GM23248 (cell line): ENCODE measurements at regions not wholly inside any gene's neighbourhood (a gene's known extent, or its start where the extent isn't known, plus 50 kb on each side); places are given as distances from the start of the nearest gene placed in this dataset.

Experiments
- DNase-seq: peaks from one replicate; pipeline ENCODE4 v3.0.0-alpha.2; 2015
- H2AFZ ChIP-seq: fragments of 200-600 bp; sonication (generic); 2 replicates; pipeline ENCODE4 v1.6.1; 2016; ENCODE audit warnings: antibody characterized with exemption
- H3F3A ChIP-seq: fragments of 200-600 bp; sonication (generic); 2 replicates; pipeline ENCODE4 v1.6.1; 2016; ENCODE audit warnings: mild to moderate bottlenecking, antibody characterized with exemption, mixed run types; ENCODE audit not compliant: insufficient read depth
- H3K27ac ChIP-seq: fragments of 200-600 bp; sonication (generic); 2 replicates; pipeline ENCODE4 v1.5.1; 2016; ENCODE audit warnings: mild to moderate bottlenecking
- H3K27me3 ChIP-seq: fragments of 200-600 bp; sonication (generic); replicated peaks from 2 replicates; pipeline ENCODE4 v1.6.1; 2016; ENCODE audit warnings: mild to moderate bottlenecking; ENCODE audit not compliant: insufficient read depth
- H3K36me3 ChIP-seq: fragments of 200-600 bp; sonication (generic); 2 replicates; pipeline ENCODE4 v1.6.1; 2016; ENCODE audit warnings: low read depth, mild to moderate bottlenecking
- H3K4me1 ChIP-seq: fragments of 200-600 bp; sonication (generic); 2 replicates; pipeline ENCODE4 v1.6.1; 2016; ENCODE audit warnings: mild to moderate bottlenecking; ENCODE audit not compliant: insufficient read depth
- H3K4me2 ChIP-seq: fragments of 200-600 bp; sonication (generic); one replicate; pipeline ENCODE4 v1.6.1; 2016; ENCODE audit warnings: mild to moderate bottlenecking; ENCODE audit not compliant: unreplicated experiment
- H3K4me3 ChIP-seq: fragments of 200-600 bp; sonication (generic); 2 replicates; pipeline ENCODE4 v1.5.1; 2016; ENCODE audit warnings: mild to moderate bottlenecking
- H3K79me2 ChIP-seq: fragments of 200-600 bp; sonication (generic); 2 replicates; pipeline ENCODE4 v1.6.1; 2016; ENCODE audit warnings: mild to moderate bottlenecking; ENCODE audit not compliant: insufficient read depth
- H3K9ac ChIP-seq: fragments of 200-600 bp; sonication (generic); 2 replicates; pipeline ENCODE4 v1.6.1; 2016; ENCODE audit warnings: mild to moderate bottlenecking
- H3K9me2 ChIP-seq: fragments of 200-600 bp; sonication (generic); 2 replicates; pipeline ENCODE4 v1.6.1; 2016; ENCODE audit warnings: mixed run types, mild to moderate bottlenecking, moderate library complexity; ENCODE audit not compliant: insufficient read depth
- H3K9me3 ChIP-seq: fragments of 200-600 bp; sonication (generic); one replicate; pipeline ENCODE4 v1.6.1; 2017; ENCODE audit warnings: low read depth
- H4K20me1 ChIP-seq: fragments of 200-600 bp; sonication (generic); 2 replicates; pipeline ENCODE4 v1.6.0; 2016; ENCODE audit not compliant: insufficient read depth
- EZH2 ChIP-seq: fragments of 200-600 bp; sonication (generic); IDR thresholded peaks from 2 replicates; pipeline ENCODE4 v1.6.1; 2018; ENCODE audit warnings: antibody characterized with exemption, mild to moderate bottlenecking; ENCODE audit not compliant: insufficient read depth, poor library complexity, severe bottlenecking
- EZH2phosphoT487 ChIP-seq: fragments of 200-600 bp; sonication (generic); IDR thresholded peaks from 2 replicates; pipeline ENCODE4 v1.6.1; 2018; ENCODE audit warnings: antibody characterized with exemption, moderate library complexity, mild to moderate bottlenecking, low read depth; ENCODE audit not compliant: insufficient read depth
- WGBS, 2 experiments: methylation state at CpG; one replicate each; pipeline ENCODE4 v1.1.6; 2015 to 2017; ENCODE audit warnings: low lambda C conversion rate in 2 of 2, low coverage in 1 of 2; ENCODE audit errors: missing lambda C conversion rate in 2 of 2; 5-methylcytosine and 5-hydroxymethylcytosine counted together
- in situ Hi-C: fragments of 300-500 bp; cut with MboI; formaldehyde crosslinking; loops from 2 replicates; pipeline ENCODE4 v1.15.0; 2020

DNA sequence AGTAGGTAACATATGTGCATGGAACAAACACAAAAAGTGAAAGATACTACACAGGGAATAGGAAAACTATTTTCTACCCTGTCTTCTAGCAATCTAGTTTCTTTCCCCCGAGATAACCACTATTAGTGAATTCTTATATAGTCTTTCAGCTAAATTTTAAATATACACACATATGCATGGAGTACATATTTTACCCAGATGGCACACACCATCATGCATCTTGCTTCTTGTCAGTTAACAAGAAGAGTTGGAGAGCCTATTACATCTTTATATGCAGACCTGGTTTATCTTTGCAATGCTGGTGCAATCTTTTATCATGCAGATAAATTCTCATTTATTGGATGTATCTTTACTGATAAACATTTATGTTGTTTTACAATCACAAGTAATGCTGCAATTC is 100.4 kb downstream of the OTOR start:
- Histone ChIP-seq H3K9me2 (no peaks in the 10 kb centered on the region), H3K4me2 (no peak overlapping the region), H3K27ac (no peak overlapping the region), H3F3A (peaks cover 17% of the 10 kb centered on the region), H2AFZ (no peak overlapping the region), H3K9me3 (no peaks in the 10 kb centered on the region), H3K36me3 (no peaks in the 10 kb centered on the region), H3K4me1 (peaks cover 20% of the 10 kb centered on the region), H3K79me2 (no peaks in the 10 kb centered on the region), H3K4me3 (no peak overlapping the region), H3K9ac (no peak overlapping the region), H4K20me1 (no peaks in the 10 kb centered on the region), H3K27me3 (no peaks in the 10 kb centered on the region)
- WGBS, 2 experiments = 0 to 9% methylated on average over 1 of the region's 1 CpG
- no peak for DNase-seq
- TF ChIP-seq EZH2 (no peak), EZH2phosphoT487 (no peak)
- in situ Hi-C loops = no loop called here

DNA sequence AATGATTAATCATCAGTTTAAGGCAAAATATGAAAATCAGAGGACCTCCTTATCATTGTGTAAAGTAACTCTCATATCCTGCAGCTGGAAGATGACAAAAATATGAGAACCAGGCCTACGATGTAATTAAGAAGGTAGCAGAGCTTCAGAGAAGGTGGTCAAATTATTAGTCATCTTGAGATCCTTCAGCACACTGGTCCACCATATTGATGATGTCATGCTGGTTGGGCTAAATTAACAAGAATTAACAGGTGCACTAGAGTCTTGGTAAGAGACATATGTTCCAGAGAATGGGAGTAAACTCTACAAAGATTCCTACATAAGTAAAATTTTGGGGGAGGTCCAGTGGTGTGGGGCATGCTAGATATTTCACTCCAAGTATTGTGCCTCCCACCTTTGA is 112.8 kb downstream of the OTOR start:
- Histone ChIP-seq H2AFZ (no peak overlapping the region), H3K4me1 (peaks cover 14% of the 10 kb centered on the region; the same call in 1 of the 2 replicates), H3K9me2 (no peaks in the 10 kb centered on the region), H4K20me1 (no peaks in the 10 kb centered on the region), H3K4me3 (no peak overlapping the region), H3K79me2 (no peaks in the 10 kb centered on the region), H3K9ac (no peak overlapping the region), H3K9me3 (no peaks in the 10 kb centered on the region), H3K4me2 (no peak overlapping the region), H3K27ac (no peak overlapping the region), H3F3A (0 out of 2 replicates have a peak, but pooled peaks cover 4% of the 10 kb centered on the region), H3K27me3 (no peaks in the 10 kb centered on the region), H3K36me3 (no peaks in the 10 kb centered on the region)
- in situ Hi-C loops = no loop called here
- no peak for DNase-seq
- 29 to 32% methylated on average over 1 of the region's 1 CpG for WGBS, 2 experiments
- TF ChIP-seq EZH2 = no peak
- no peak for TF ChIP-seq EZH2phosphoT487

DNA sequence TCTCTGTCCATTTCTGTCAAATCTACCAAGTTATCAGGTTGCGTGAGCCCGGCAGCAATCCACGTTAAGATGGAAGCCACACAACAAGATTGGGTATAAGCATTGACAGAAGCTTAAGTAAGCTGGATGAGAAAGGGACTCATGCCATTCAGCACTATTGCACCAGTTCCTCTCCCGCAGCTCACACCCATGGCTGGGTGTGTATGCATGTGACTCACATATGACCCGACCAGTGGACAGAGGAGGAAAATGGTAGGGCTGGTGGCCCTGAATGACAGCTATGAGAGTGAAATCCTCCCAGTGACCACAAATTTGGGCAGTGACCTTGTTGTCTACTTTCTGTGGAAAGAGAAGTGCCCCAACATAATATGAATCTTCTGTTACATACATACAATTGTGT is 113.5 kb downstream of the OTOR start:
- TF ChIP-seq EZH2 = no peak
- no peak for TF ChIP-seq EZH2phosphoT487
- H4K20me1 ChIP-seq = no peaks in the 10 kb centered on the region
- H3K9ac ChIP-seq = no peak overlapping the region
- no peaks in the 10 kb centered on the region for H3K9me2 ChIP-seq
- no peak overlapping the region for H3K4me3 ChIP-seq
- peak; percentile 24 for DNase-seq
- no peaks in the 10 kb centered on the region for H3K79me2 ChIP-seq
- H3K27ac ChIP-seq = no peak overlapping the region
- in situ Hi-C loops = no loop called here
- H3F3A ChIP-seq = 0 out of 2 replicates have a peak, but pooled peaks cover 4% of the 10 kb centered on the region
- no peaks in the 10 kb centered on the region for H3K36me3 ChIP-seq
- no peak overlapping the region for H3K4me2 ChIP-seq
- peaks cover 14% of the 10 kb centered on the region; the same call in 1 of the 2 replicates for H3K4me1 ChIP-seq
- H3K9me3 ChIP-seq = no peaks in the 10 kb centered on the region
- no peak overlapping the region for H2AFZ ChIP-seq
- no peaks in the 10 kb centered on the region for H3K27me3 ChIP-seq
- WGBS, 2 experiments = 33 to 36% methylated on average over 5 of the region's 5 CpGs

DNA sequence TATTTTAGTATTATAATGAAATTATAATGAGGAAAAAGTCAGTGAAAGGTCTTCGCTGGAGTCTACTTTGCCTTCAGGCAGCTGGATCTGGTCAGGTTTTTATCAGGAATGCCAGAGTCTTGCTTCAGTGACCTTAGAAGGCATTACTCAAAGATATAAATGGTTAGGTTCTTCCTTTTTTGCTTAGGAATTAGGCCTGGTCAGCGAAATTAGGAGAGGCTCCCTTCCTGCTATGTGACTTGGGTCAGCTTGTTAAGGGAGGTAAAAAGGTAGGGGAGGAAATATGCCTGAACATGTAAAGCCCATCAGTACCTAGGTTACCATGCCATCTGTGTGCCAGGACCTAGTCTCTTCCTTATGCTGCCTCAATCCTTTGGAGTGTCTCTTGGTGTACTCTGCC is 115.1 kb downstream of the OTOR start:
- H3F3A ChIP-seq = 0 out of 2 replicates have a peak, but pooled peaks cover 4% of the 10 kb centered on the region
- peak overlapping the region; percentile 67; the same call in 1 of the 2 replicates for H2AFZ ChIP-seq
- H3K27me3 ChIP-seq = no peaks in the 10 kb centered on the region
- H3K9me2 ChIP-seq = no peaks in the 10 kb centered on the region
- no peak overlapping the region for H3K4me2 ChIP-seq
- H3K4me3 ChIP-seq = peak overlapping the region; percentile 53
- no peak overlapping the region for H3K27ac ChIP-seq
- WGBS, 2 experiments = 18 to 29% methylated on average over 2 of the region's 2 CpGs
- H3K36me3 ChIP-seq = no peaks in the 10 kb centered on the region
- no peaks in the 10 kb centered on the region for H4K20me1 ChIP-seq
- DNase-seq = no peak
- no peaks in the 10 kb centered on the region for H3K9me3 ChIP-seq
- peaks cover 14% of the 10 kb centered on the region; the same call in 1 of the 2 replicates for H3K4me1 ChIP-seq
- no peak for TF ChIP-seq EZH2phosphoT487
- no peak for TF ChIP-seq EZH2
- in situ Hi-C loops = no loop called here
- peak overlapping the region; percentile 22 for H3K9ac ChIP-seq
- no peaks in the 10 kb centered on the region for H3K79me2 ChIP-seq

DNA sequence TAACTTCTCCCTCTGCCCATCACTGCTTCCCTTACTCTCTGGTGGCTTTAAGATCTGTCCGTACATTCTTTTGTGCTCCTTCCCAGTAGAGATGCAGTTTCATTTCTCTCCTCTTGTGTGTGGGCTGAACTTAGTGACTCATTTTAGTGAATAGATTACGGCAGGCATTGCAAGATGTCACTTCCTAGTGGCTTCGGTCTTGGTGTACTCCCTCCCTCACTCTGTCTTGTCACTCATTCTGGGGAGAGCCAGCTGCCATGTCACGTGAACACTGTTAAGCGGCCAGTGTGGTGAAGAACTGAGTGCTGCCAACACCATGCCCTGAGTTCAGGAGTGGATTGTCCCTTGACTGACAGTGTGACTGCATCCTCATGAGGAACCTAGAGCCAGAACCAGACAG is 115.9 kb downstream of the OTOR start:
- Histone ChIP-seq H3K36me3 (no peaks in the 10 kb centered on the region), H3F3A (0 out of 2 replicates have a peak, but pooled peaks cover 4% of the 10 kb centered on the region), H3K9ac (peak overlapping the region; percentile 22), H3K4me1 (peaks cover 14% of the 10 kb centered on the region; the same call in 1 of the 2 replicates), H3K4me2 (peak overlapping the region; percentile 67), H3K4me3 (peak overlapping the region; percentile 53), H3K9me3 (no peaks in the 10 kb centered on the region), H3K27me3 (no peaks in the 10 kb centered on the region), H4K20me1 (no peaks in the 10 kb centered on the region), H2AFZ (peak overlapping the region; percentile 67), H3K79me2 (no peaks in the 10 kb centered on the region), H3K9me2 (no peaks in the 10 kb centered on the region), H3K27ac (peak overlapping the region; percentile 27)
- 15 to 22% methylated on average over 5 of the region's 5 CpGs for WGBS, 2 experiments
- TF ChIP-seq EZH2 (no peak), EZH2phosphoT487 (no peak)
- DNase-seq = peak; percentile 75
- in situ Hi-C loops = no loop called here
